ENCODE measurements at regions not wholly inside any gene's neighbourhood (a gene's known extent, or its start where the extent isn't known, plus 50 kb on each side); places are given as distances from the start of the nearest gene placed in this dataset.

DNA sequence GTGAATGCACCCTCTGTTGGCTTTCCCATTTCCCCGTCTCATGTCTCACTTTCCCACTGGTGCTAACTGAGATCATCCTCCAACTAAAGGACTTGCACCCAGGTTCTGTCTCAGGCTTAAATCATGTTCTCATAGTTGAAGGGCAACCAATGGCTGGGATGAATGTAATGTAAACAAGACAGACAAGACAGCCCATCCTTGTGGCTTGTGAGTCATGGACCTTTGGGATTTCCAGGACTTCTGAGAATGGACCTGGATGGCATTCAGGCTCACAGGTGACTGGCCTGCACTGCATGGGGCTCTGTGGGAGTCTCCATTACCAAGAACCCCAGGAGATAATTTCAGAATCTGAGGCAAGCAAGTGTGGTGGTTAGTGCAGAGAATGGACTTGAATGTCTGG is 347.5 kb downstream of the HAPSTR1 start:
- TF ChIP-seq, protein P1, sequence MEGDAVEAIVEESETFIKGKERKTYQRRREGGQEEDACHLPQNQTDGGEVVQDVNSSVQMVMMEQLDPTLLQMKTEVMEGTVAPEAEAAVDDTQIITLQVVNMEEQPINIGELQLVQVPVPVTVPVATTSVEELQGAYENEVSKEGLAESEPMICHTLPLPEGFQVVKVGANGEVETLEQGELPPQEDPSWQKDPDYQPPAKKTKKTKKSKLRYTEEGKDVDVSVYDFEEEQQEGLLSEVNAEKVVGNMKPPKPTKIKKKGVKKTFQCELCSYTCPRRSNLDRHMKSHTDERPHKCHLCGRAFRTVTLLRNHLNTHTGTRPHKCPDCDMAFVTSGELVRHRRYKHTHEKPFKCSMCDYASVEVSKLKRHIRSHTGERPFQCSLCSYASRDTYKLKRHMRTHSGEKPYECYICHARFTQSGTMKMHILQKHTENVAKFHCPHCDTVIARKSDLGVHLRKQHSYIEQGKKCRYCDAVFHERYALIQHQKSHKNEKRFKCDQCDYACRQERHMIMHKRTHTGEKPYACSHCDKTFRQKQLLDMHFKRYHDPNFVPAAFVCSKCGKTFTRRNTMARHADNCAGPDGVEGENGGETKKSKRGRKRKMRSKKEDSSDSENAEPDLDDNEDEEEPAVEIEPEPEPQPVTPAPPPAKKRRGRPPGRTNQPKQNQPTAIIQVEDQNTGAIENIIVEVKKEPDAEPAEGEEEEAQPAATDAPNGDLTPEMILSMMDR (IDR thresholded peaks at IDR 0.05), result no peak
- TF ChIP-seq POLR2A (IDR thresholded peaks at IDR 0.05), result no peak

Measured in thyroid gland (tissue), 4 donors.